A549 (cell line): ENCODE measurements at regions not wholly inside any gene's neighbourhood (a gene's known extent, or its start where the extent isn't known, plus 50 kb on each side); places are given as distances from the start of the nearest gene placed in this dataset.

ENCODE experiments used
- CEBPB ChIP-seq, 2 experiments: fragments of >200 bp in 1 of 2; sonication (Bioruptor Twin) in 1 of 2; formaldehyde crosslinking in 1 of 2; IDR thresholded peaks; 2 replicates each; pipeline ENCODE4 v1.6.1; 2012 to 2016
- CHD2 ChIP-seq: fragments of 150-350 bp; IDR thresholded peaks from 2 replicates; pipeline ENCODE4 v1.6.1; 2014; ENCODE audit warnings: low read length; ENCODE audit not compliant: partially characterized antibody
- EP300 ChIP-seq, 2 experiments: fragments of >200 bp; sonication (Bioruptor Twin); formaldehyde crosslinking; IDR thresholded peaks; 2 replicates in 1 of 2; 3 replicates in 1 of 2; pipeline ENCODE4 v1.6.1; 2016 to 2017
- POLR2A ChIP-seq: IDR thresholded peaks from 2 replicates; pipeline ENCODE4 v1.6.1; 2012; ENCODE audit warnings: mild to moderate bottlenecking, low read length
- POLR2AphosphoS2 ChIP-seq: conservative IDR thresholded peaks from 2 replicates; pipeline ENCODE4 v1.6.1; 2012; ENCODE audit warnings: low read length, improper control_type of control experiment, inconsistent platforms
- RNF2 ChIP-seq: fragments of 200-600 bp; sonication (generic); IDR thresholded peaks from 2 replicates; pipeline ENCODE4 v1.6.1; 2016; ENCODE audit warnings: low read depth, mild to moderate bottlenecking, antibody characterized with exemption, moderate library complexity, borderline replicate concordance
- SMC3 ChIP-seq: fragments of >200 bp; sonication (Bioruptor Twin); formaldehyde crosslinking; IDR thresholded peaks from 3 replicates; pipeline ENCODE4 v1.6.1; 2018; ENCODE audit warnings: inconsistent platforms
- ZFP36 ChIP-seq: fragments of 450-650 bp; IDR thresholded peaks from 2 replicates; pipeline ENCODE4 v1.6.1; 2014; ENCODE audit warnings: borderline replicate concordance; ENCODE audit not compliant: partially characterized antibody
- TF ChIP-seq, protein P1 (sequence below): fragments of >200 bp; sonication (Bioruptor Twin); formaldehyde crosslinking; IDR thresholded peaks from 3 replicates; pipeline ENCODE4 v1.5.1; 2016

DNA sequence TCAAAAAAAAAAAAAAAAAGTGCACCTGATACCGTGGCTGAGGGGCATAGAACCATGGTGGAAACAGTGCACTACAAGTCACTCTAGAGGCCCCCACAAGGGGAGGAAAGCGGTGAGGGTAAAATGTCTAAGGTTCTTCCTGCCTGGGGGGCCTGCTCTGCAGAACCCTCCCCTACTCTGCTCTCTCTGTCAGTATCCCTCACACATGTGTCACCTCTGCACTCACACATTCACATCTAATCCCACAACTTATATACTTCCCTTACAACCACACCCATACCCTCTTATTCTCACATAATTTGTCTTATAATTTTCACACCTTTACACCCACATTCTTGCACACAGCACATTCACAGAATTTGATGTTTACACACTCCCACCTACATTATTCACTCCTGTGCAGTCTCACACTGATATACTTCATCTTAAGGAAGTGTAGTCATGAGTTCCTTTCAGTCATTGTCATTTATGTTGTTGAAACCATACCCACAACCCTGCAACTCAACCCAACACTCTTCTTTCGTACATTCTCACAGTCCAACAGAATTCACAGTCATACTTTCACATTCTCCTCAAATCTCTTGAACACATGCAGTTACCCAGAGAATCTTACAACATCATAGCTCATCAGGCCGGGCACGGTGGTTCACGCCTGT, 68.0 kb upstream of the PAX2 start:
- TF ChIP-seq POLR2AphosphoS2 (no peak), EP300 (IDR thresholded peaks at IDR 0.05) (no peak), CEBPB (IDR thresholded peaks at IDR 0.05) (no peak), CHD2 (no peak), POLR2A (no peak), ZFP36 (no peak), SMC3 (no peak), RNF2 (no peak)
- TF ChIP-seq, protein P1, sequence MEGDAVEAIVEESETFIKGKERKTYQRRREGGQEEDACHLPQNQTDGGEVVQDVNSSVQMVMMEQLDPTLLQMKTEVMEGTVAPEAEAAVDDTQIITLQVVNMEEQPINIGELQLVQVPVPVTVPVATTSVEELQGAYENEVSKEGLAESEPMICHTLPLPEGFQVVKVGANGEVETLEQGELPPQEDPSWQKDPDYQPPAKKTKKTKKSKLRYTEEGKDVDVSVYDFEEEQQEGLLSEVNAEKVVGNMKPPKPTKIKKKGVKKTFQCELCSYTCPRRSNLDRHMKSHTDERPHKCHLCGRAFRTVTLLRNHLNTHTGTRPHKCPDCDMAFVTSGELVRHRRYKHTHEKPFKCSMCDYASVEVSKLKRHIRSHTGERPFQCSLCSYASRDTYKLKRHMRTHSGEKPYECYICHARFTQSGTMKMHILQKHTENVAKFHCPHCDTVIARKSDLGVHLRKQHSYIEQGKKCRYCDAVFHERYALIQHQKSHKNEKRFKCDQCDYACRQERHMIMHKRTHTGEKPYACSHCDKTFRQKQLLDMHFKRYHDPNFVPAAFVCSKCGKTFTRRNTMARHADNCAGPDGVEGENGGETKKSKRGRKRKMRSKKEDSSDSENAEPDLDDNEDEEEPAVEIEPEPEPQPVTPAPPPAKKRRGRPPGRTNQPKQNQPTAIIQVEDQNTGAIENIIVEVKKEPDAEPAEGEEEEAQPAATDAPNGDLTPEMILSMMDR = no peak
